ENCODE measurements at regions not wholly inside any gene's neighbourhood (a gene's known extent, or its start where the extent isn't known, plus 50 kb on each side); places are given as distances from the start of the nearest gene placed in this dataset.

DNA sequence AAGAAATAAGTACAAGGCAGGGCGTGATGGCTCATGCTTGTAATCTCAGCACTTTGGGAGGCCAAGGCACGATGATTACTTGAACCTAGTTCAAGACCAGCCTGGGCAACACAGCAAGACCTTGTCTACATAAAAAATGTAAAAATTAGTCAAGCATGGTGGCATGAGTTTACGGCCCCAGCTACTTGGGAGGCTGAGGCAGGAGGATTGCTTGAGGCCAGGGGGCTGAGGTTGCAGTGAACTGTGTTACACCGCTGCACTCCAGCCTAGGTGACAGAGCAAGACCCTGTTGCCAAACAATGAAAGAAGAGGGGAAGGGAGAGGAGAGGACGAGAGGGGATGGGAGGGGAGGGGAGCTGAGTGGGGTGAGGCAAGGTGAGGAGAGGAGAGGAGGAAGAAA is 152.7 kb upstream of the PRICKLE2 start:
- TF ChIP-seq, protein P1, sequence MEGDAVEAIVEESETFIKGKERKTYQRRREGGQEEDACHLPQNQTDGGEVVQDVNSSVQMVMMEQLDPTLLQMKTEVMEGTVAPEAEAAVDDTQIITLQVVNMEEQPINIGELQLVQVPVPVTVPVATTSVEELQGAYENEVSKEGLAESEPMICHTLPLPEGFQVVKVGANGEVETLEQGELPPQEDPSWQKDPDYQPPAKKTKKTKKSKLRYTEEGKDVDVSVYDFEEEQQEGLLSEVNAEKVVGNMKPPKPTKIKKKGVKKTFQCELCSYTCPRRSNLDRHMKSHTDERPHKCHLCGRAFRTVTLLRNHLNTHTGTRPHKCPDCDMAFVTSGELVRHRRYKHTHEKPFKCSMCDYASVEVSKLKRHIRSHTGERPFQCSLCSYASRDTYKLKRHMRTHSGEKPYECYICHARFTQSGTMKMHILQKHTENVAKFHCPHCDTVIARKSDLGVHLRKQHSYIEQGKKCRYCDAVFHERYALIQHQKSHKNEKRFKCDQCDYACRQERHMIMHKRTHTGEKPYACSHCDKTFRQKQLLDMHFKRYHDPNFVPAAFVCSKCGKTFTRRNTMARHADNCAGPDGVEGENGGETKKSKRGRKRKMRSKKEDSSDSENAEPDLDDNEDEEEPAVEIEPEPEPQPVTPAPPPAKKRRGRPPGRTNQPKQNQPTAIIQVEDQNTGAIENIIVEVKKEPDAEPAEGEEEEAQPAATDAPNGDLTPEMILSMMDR (conservative IDR thresholded peaks at IDR 0.05; ENCODE audit: low read depth, low read length), result no peak
- TF ChIP-seq EZH2 (IDR thresholded peaks at IDR 0.05; ENCODE audit: borderline replicate concordance, low read depth, low read length, poor library complexity, severe bottlenecking), result no peak

Data from A673 (cell line).